Esophagus muscularis mucosa (tissue), 4 donors: ENCODE measurements at regions not wholly inside any gene's neighbourhood (a gene's known extent, or its start where the extent isn't known, plus 50 kb on each side); places are given as distances from the start of the nearest gene placed in this dataset.

ENCODE experiments used
- DNase-seq: peaks from one replicate; pipeline ENCODE4 v3.0.0-alpha.2; 2017; ENCODE audit errors: extremely low spot score
- H3K27ac ChIP-seq, 4 donors: fragments of 200-600 bp; sonication (generic); replicated peaks in 1 of 4; 1 replicate in 3 of 4; 2 replicates in 1 of 4; pipeline ENCODE4 v1.5.1; 2016 to 2019; ENCODE audit warnings: mild to moderate bottlenecking in 1 of 4
- H3K27me3 ChIP-seq, 4 donors: fragments of 200-600 bp; sonication (generic); one replicate each; pipeline versions ENCODE4 v1.5.1 to v1.6.0; 2016 to 2019
- H3K36me3 ChIP-seq, 4 donors: fragments of 200-600 bp; sonication (generic); one replicate each; pipeline ENCODE4 v1.5.1; 2016 to 2019
- H3K4me1 ChIP-seq, 4 donors: fragments of 200-600 bp; sonication (generic); one replicate each; pipeline ENCODE4 v1.5.1; 2016 to 2019
- H3K4me3 ChIP-seq, 4 donors: fragments of 200-600 bp; sonication (generic); 1 replicate in 2 of 4; 2 replicates in 2 of 4; pipeline ENCODE4 v1.5.1; 2016 to 2019; ENCODE audit warnings: mild to moderate bottlenecking in 4 of 4, moderate library complexity in 1 of 4
- H3K9me3 ChIP-seq, 4 donors: fragments of 200-600 bp; sonication (generic); 1 replicate in 3 of 4; 2 replicates in 1 of 4; pipeline ENCODE4 v1.5.1; 2016 to 2019
- EP300 ChIP-seq: sonication (generic); formaldehyde crosslinking; IDR thresholded peaks from one replicate; pipeline ENCODE4 v1.6.1; 2017; ENCODE audit warnings: antibody characterized with exemption
- POLR2A ChIP-seq: fragments of 450-650 bp; IDR thresholded peaks from one replicate; pipeline ENCODE4 v1.6.1; 2017; ENCODE audit warnings: antibody characterized with exemption, moderate library complexity, mild to moderate bottlenecking, low read depth
- POLR2AphosphoS5 ChIP-seq, 2 donors: sonication (generic); formaldehyde crosslinking; IDR thresholded peaks; one replicate each; pipeline ENCODE4 v1.6.1; 2017; ENCODE audit warnings: antibody characterized with exemption in 2 of 2
- WGBS: methylation state at CpG from one replicate; pipeline ENCODE4 v1.1.5; 2018; 5-methylcytosine and 5-hydroxymethylcytosine counted together
- intact Hi-C: fragments of 100-400 bp; cut with DNase I; formaldehyde crosslinking; loops from one replicate; pipeline ENCODE4 v1.15.1; 2023
- TF ChIP-seq, protein P1 (sequence below), 3 experiments: fragments of 200-600 bp in 2 of 3; fragments of 450-650 bp in 1 of 3; sonication (generic) in 2 of 3; IDR thresholded peaks; one replicate each; pipeline ENCODE4 v1.5.1; 2017 to 2019; ENCODE audit warnings: antibody characterized with exemption in 3 of 3, mild to moderate bottlenecking in 2 of 3, moderate library complexity in 1 of 3

DNA sequence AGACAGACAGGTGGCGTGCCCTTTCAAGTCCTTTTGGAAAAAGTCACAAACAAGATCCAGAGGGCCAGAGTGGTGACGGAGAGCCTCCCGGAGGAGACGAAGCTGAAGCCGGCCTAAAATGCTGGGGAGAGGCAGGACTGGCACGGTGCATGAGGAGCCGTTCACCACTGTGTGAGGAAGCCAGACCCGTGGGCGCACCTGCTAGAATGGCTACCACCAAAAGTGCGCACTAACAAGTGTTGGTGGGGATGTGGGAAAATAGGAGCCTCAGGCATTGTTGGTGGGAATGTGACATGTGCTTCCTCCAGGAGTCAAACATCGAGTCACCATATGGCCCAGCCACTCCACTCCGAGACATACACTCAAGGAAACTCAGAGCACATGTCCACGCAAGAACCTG is 67.4 kb upstream of the HELT start:
- DNase-seq: peak; percentile 75
- H3K27me3 ChIP-seq: peaks cover 0 to 11% (median 0%) of the 10 kb centered on the region in 4 donors
- no peaks in the 10 kb centered on the region for H3K36me3 ChIP-seq
- H3K27ac ChIP-seq: no peak overlapping the region
- 87% methylated on average over 13 of the region's 13 CpGs for WGBS
- no peak for TF ChIP-seq EP300
- no peak for TF ChIP-seq POLR2A
- no peak for TF ChIP-seq POLR2AphosphoS5 (IDR thresholded peaks at IDR 0.05)
- TF ChIP-seq, protein P1, sequence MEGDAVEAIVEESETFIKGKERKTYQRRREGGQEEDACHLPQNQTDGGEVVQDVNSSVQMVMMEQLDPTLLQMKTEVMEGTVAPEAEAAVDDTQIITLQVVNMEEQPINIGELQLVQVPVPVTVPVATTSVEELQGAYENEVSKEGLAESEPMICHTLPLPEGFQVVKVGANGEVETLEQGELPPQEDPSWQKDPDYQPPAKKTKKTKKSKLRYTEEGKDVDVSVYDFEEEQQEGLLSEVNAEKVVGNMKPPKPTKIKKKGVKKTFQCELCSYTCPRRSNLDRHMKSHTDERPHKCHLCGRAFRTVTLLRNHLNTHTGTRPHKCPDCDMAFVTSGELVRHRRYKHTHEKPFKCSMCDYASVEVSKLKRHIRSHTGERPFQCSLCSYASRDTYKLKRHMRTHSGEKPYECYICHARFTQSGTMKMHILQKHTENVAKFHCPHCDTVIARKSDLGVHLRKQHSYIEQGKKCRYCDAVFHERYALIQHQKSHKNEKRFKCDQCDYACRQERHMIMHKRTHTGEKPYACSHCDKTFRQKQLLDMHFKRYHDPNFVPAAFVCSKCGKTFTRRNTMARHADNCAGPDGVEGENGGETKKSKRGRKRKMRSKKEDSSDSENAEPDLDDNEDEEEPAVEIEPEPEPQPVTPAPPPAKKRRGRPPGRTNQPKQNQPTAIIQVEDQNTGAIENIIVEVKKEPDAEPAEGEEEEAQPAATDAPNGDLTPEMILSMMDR (IDR thresholded peaks at IDR 0.05): no peak
- intact Hi-C loops: no loop called here
- H3K9me3 ChIP-seq: no peaks in the 10 kb centered on the region
- H3K4me3 ChIP-seq: no peak overlapping the region
- no peaks in the 10 kb centered on the region for H3K4me1 ChIP-seq

DNA sequence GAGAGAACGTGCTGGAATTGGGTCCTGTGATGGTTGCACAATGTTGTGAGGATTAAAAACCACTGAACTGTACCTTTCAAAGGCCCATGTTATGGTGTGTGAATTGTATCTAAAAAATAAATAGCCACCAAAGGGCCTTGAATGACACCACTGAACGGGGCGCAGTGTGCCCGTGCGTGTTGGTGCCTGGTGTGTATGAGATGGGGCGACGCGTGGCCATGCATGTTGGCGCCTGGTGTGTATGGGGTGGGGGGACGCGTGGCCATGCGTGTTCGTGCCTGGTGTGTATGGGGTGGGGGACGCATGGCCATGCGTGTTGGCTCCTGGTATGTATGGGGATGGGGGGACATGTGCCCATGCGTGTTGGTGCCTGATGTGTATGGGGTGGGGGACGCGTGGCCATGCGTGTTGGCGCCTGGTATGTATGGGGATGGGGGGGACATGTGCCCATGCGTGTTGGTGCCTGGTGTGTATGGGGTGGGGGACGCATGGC is 66.6 kb upstream of the HELT start:
- TF ChIP-seq, protein P1 (IDR thresholded peaks at IDR 0.05): no peak
- TF ChIP-seq EP300: no peak
- no peak for TF ChIP-seq POLR2A
- no peak for TF ChIP-seq POLR2AphosphoS5 (IDR thresholded peaks at IDR 0.05)
- intact Hi-C loops: no loop called here
- DNase-seq: peak; percentile 42

DNA sequence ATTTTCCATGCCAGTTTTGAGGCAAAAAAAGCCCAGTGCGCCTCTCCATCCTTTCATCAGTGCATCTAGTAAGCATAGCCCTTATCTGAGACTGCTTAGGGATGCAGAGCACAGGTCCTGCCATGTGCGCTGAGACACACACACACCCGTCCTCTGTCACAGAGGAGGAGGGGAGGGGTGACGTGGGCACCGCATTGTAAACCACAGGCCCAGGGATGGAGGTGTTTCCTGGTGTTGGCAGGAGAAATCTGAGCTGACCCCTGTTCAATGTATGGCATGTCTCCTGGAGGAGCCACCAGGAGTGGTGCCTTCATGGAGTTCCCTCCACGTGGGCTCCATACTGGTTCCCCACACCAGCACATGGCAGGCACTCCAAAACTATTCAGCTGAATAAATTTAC is 65.8 kb upstream of the HELT start:
- Histone ChIP-seq H3K4me1 (no peaks in the 10 kb centered on the region), H3K27me3 (peaks cover 0 to 11% (median 0%) of the 10 kb centered on the region in 4 donors), H3K4me3 (no peak overlapping the region), H3K27ac (no peak overlapping the region), H3K9me3 (no peaks in the 10 kb centered on the region), H3K36me3 (no peaks in the 10 kb centered on the region)
- 82% methylated on average over 6 of the region's 6 CpGs for WGBS
- intact Hi-C loops: no loop called here
- TF ChIP-seq POLR2AphosphoS5 (IDR thresholded peaks at IDR 0.05) (no peak), POLR2A (no peak), EP300 (no peak)
- TF ChIP-seq, protein P1 (IDR thresholded peaks at IDR 0.05): no peak
- DNase-seq: peak; percentile 86

More for the DNA sequence above, 66.6 kb upstream of the HELT start:
- H3K27me3 ChIP-seq: peaks cover 0 to 11% (median 0%) of the 10 kb centered on the region in 4 donors
- no peak overlapping the region for H3K27ac ChIP-seq
- no peaks in the 10 kb centered on the region for H3K9me3 ChIP-seq
- no peaks in the 10 kb centered on the region for H3K36me3 ChIP-seq
- H3K4me3 ChIP-seq: no peak overlapping the region
- 93% methylated on average over 20 of the region's 22 CpGs for WGBS
- H3K4me1 ChIP-seq: no peaks in the 10 kb centered on the region

DNA sequence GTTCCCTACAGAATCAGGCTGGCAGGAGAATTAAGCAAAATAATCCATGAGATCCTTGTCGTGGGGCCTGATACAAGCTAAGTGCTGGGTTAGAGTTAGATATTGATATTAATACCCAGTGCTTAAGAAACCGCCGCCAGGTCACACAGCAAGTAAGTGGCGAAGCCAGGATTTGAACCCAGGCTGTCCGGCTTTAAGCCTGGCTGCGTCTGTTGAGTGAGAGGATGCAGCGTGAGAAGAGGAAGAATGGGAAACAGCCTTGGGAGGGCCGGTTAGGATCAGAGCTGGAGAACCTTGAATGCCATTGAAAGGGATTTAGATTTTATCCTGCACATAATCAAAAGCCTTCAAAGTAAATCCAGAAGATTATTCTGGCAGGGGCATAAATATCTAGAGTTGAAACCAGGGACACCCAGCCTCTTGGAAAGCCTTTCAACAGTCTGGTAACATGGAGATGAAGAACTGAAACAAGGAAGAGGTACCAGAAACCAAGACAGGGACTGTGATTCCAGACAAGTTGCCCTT is 64.8 kb upstream of the HELT start:
- Histone ChIP-seq H3K27me3 (peaks cover 0 to 8% (median 0%) of the 10 kb centered on the region in 4 donors), H3K4me1 (no peaks in the 10 kb centered on the region), H3K27ac (no peak overlapping the region), H3K9me3 (no peaks in the 10 kb centered on the region), H3K36me3 (no peaks in the 10 kb centered on the region), H3K4me3 (no peak overlapping the region)
- WGBS: 82% methylated on average over 8 of the region's 8 CpGs
- intact Hi-C loops: no loop called here
- TF ChIP-seq EP300: no peak
- no peak for TF ChIP-seq POLR2A
- TF ChIP-seq, protein P1 (IDR thresholded peaks at IDR 0.05): no peak
- no peak for TF ChIP-seq POLR2AphosphoS5 (IDR thresholded peaks at IDR 0.05)
- peak; percentile 7 for DNase-seq

DNA sequence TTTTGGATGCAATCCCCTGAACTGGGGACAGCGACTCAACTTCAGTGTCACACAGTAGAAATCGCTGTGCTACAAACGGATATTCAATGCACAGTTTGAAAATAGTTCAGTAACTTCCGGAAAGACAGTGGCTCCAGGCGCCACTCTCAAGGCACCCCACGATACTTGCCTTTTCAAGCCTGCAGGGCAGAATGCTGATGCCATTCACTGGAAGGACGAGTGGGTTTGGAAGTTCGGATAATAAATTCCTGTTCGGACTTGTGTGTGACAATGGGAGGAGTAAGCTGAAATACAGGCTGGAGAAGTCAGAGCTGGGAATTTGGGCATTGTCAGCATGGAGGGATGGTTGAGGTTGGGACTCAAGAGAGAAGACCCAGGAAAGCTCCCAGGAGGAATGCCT is 64.3 kb upstream of the HELT start:
- TF ChIP-seq POLR2A (no peak), EP300 (no peak), POLR2AphosphoS5 (IDR thresholded peaks at IDR 0.05) (no peak)
- TF ChIP-seq, protein P1 (IDR thresholded peaks at IDR 0.05): no peak
- H3K27me3 ChIP-seq: peaks cover 0 to 8% (median 0%) of the 10 kb centered on the region in 4 donors
- no peaks in the 10 kb centered on the region for H3K4me1 ChIP-seq
- peak; percentile 55 for DNase-seq
- intact Hi-C loops: no loop called here
- H3K9me3 ChIP-seq: no peaks in the 10 kb centered on the region
- H3K36me3 ChIP-seq: no peaks in the 10 kb centered on the region
- H3K27ac ChIP-seq: no peak overlapping the region
- WGBS: 93% methylated on average over 9 of the region's 9 CpGs
- H3K4me3 ChIP-seq: no peak overlapping the region
